A673 (cell line): ENCODE measurements at regions not wholly inside any gene's neighbourhood (a gene's known extent, or its start where the extent isn't known, plus 50 kb on each side); places are given as distances from the start of the nearest gene placed in this dataset.

ENCODE experiments used
- CTCF ChIP-seq: fragments of 300-800, 200-600 bp; sonication (generic); conservative IDR thresholded peaks from 2 replicates; pipeline ENCODE4 v1.5.1; 2017; ENCODE audit warnings: low read depth, mild to moderate bottlenecking, antibody characterized with exemption, low read length, moderate library complexity, mixed read lengths
- EZH2 ChIP-seq: fragments of 200-600 bp; sonication (generic); IDR thresholded peaks from 2 replicates; pipeline ENCODE4 v1.6.1; 2017; ENCODE audit warnings: borderline replicate concordance, low read depth, mild to moderate bottlenecking, mixed read lengths, antibody characterized with exemption, low read length; ENCODE audit not compliant: poor library complexity, severe bottlenecking

- TF ChIP-seq CTCF (no peak), EZH2 (no peak)
Observed at GRCh38 chr5:176731506-176732160, 78.7 kb upstream of the UNC5A start.
